HepG2 (cell line): ENCODE measurements at regions not wholly inside any gene's neighbourhood (a gene's known extent, or its start where the extent isn't known, plus 50 kb on each side); places are given as distances from the start of the nearest gene placed in this dataset.

Source experiments
- ATAC-seq: fragments of 200-7000 bp; cut with Tn5 transposase; 3 replicates; pipeline ENCODE4 v1.9.1; 2020; ENCODE audit warnings: mild to moderate bottlenecking, moderate library complexity
- BruUV-seq: library from RNA; stranded (reverse); fragments of 400-500 nt; replicated peaks from 2 replicates; lab custom pipeline; 2021; lab: Mats Ljungman, UMichigan
- CTCF ChIA-PET: fragments of 300-600 bp; formaldehyde crosslinking; extraction: SDS; loops from one replicate; lab custom pipeline; 2021; ENCODE audit warnings: low total read pairs, inconsistent platforms, low intra/inter-chr PET ratio; lab: Yijun Ruan, JAX
- POLR2A ChIA-PET: fragments of 350-600 bp; sonication (Branson Sonifier 250); formaldehyde crosslinking; loops from one replicate; lab custom pipeline; 2020; ENCODE audit warnings: antibody characterized with exemption, inconsistent platforms; lab: Yijun Ruan, JAX
- DNase-seq: peaks from one replicate; pipeline ENCODE4 v3.0.0-alpha.2; 2015; ENCODE audit warnings: low spot score
- FAIRE-seq: peaks from 3 replicates; lab custom pipeline; 2011; peaks lifted over from hg19 to GRCh38; lab: Jason Lieb, UNC
- H2AFZ ChIP-seq: one replicate; pipeline ENCODE4 v1.6.1; 2011; ENCODE audit warnings: low read length, inconsistent platforms
- H3K27ac ChIP-seq: fragments of 300-600 bp; 3 replicates; pipeline ENCODE4 v1.8.0; 2011; ENCODE audit warnings: mixed run types, mild to moderate bottlenecking, mixed read lengths, low read length, inconsistent platforms; ENCODE audit not compliant: insufficient read depth; ENCODE audit errors: extremely low read length
- H3K27me3 ChIP-seq, 2 experiments: fragments of 200-600 bp in 1 of 2; 2 replicates in 1 of 2; 3 replicates in 1 of 2; pipeline versions ENCODE4 v1.6.0 to v1.8.0; 2011; ENCODE audit warnings: low read length in 2 of 2, mild to moderate bottlenecking in 2 of 2, moderate library complexity in 2 of 2, inconsistent platforms in 1 of 2; ENCODE audit not compliant: insufficient read depth in 2 of 2, control insufficient read depth in 1 of 2
- H3K36me3 ChIP-seq, 2 experiments: fragments of 200-600 bp in 1 of 2; replicated peaks in 1 of 2; 2 replicates in 1 of 2; 3 replicates in 1 of 2; pipeline versions ENCODE4 v1.5.1 to v1.8.0; 2011; ENCODE audit warnings: low read length in 2 of 2, inconsistent platforms in 1 of 2; ENCODE audit not compliant: insufficient read depth in 2 of 2, control insufficient read depth in 1 of 2
- H3K4me1 ChIP-seq: 2 replicates; pipeline ENCODE4 v1.5.1; 2012; ENCODE audit warnings: low read length, inconsistent platforms; ENCODE audit not compliant: insufficient read depth
- H3K4me2 ChIP-seq: 2 replicates; pipeline ENCODE4 v1.6.0; 2011; ENCODE audit warnings: low read depth, low read length, inconsistent platforms
- H3K4me3 ChIP-seq, 3 experiments: fragments of 200-600 bp in 1 of 3; sonication (generic), shearing (Covaris generic) in 1 of 3; replicated peaks in 1 of 3; 2 replicates each; pipeline ENCODE4 v1.5.1; 2011 to 2016; ENCODE audit warnings: low read length in 3 of 3, inconsistent platforms in 2 of 3, low read depth in 2 of 3, mild to moderate bottlenecking in 2 of 3, control low read depth in 1 of 3, mixed read lengths in 1 of 3; ENCODE audit not compliant: insufficient read depth in 1 of 3
- H3K79me2 ChIP-seq: one replicate; pipeline ENCODE4 v1.6.1; 2011; ENCODE audit warnings: low read length, inconsistent platforms; ENCODE audit not compliant: insufficient read depth
- H3K9ac ChIP-seq: 2 replicates; pipeline ENCODE4 v1.6.0; 2011; ENCODE audit warnings: mild to moderate bottlenecking, low read depth, low read length, inconsistent platforms; ENCODE audit not compliant: insufficient read depth
- H3K9me3 ChIP-seq: 2 replicates; pipeline ENCODE4 v1.5.1; 2012; ENCODE audit warnings: mild to moderate bottlenecking, low read length
- H4K20me1 ChIP-seq: 2 replicates; pipeline ENCODE4 v1.6.0; 2011; ENCODE audit warnings: inconsistent platforms, mild to moderate bottlenecking, low read length, moderate library complexity; ENCODE audit not compliant: insufficient read depth
- CHD4 ChIP-seq: fragments of 200-600 bp; sonication (generic); IDR thresholded peaks from 2 replicates; pipeline ENCODE4 v1.7.0; 2017; ENCODE audit warnings: mild to moderate bottlenecking, low read length, borderline replicate concordance
- FOSL1 ChIP-seq: sonication (generic); formaldehyde crosslinking; IDR thresholded peaks from 2 replicates; pipeline ENCODE4 v1.9.0; 2021; ENCODE audit warnings: missing genetic modification reagents, borderline replicate concordance
- MAFF ChIP-seq: IDR thresholded peaks from 2 replicates; pipeline ENCODE4 v1.6.1; 2011; ENCODE audit warnings: low read depth, low read length, improper control_type of control experiment
- MAFG ChIP-seq: sonication (generic); formaldehyde crosslinking; IDR thresholded peaks from 2 replicates; pipeline ENCODE4 v1.5.1; 2020; ENCODE audit warnings: mild to moderate bottlenecking, missing genetic modification reagents
- MAFK ChIP-seq, 2 experiments: IDR thresholded peaks in 1 of 2; conservative IDR thresholded peaks in 1 of 2; 2 replicates each; pipeline ENCODE4 v1.6.1; 2011; ENCODE audit warnings: improper control_type of control experiment in 2 of 2, low read length in 2 of 2
- MXD4 ChIP-seq: IDR thresholded peaks from 2 replicates; pipeline ENCODE4 v1.6.1; 2016; ENCODE audit warnings: mild to moderate bottlenecking, missing biosample characterization, missing genetic modification reagents
- ZNF18 ChIP-seq: sonication (generic); formaldehyde crosslinking; IDR thresholded peaks from 2 replicates; pipeline ENCODE4 v1.8.0; 2022; ENCODE audit warnings: mild to moderate bottlenecking, missing genetic modification reagents; ENCODE audit not compliant: insufficient replicate concordance
- ZNF740 ChIP-seq: sonication (generic); formaldehyde crosslinking; IDR thresholded peaks from 2 replicates; pipeline ENCODE4 v1.4.0; 2020; ENCODE audit warnings: missing genetic modification reagents
- WGBS: methylation state at CpG from one replicate; pipeline ENCODE4 v1.1.6; 2017; ENCODE audit warnings: low lambda C conversion rate; 5-methylcytosine and 5-hydroxymethylcytosine counted together
- in situ Hi-C: cut with HindIII; loops from 2 replicates; pipeline ENCODE4 v1.10.0; 2017; ENCODE audit warnings: low pct_unique_long_range_greater_than_20kb; ENCODE audit not compliant: extremely low pct_ligation_motif_present
- intact Hi-C: fragments of 100-400 bp; cut with micrococcal nuclease; formaldehyde crosslinking; loops from one replicate; pipeline ENCODE4 v1.10.0; 2022; ENCODE audit not compliant: unreplicated experiment

DNA sequence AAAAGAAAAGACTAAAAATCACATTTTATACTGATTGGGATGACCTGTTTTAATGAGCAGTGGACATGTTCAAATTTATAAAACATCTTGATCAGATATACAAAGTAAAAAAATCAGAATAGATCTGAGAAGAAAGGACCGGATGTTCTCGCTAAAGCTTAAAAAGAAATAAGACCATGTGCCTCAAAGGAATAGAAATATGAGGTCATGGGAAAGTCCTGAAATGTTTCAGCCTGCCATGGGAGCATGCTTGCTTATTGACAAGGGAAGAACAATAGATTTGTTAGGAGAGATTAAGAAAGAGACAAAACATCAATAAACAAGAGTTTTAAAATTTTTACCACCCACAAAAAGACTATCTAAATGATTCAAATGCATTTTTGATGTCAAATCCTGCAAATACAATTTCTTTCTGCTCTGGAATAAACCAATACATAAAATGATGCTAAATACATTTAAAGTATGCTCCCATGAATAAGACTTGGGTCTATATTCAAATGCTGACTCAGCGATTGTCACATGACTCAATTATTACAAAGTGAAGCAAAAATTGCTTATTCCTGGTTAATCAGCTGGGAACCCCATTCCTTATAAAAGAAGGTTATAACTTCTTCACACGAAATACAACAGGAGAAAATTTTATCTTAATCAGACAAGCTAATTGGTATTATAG, 633.9 kb upstream of the PKDCC start:
- BruUV-seq = no TSS peak
- WGBS = 1% methylated on average over 4 of the region's 4 CpGs

More for the DNA sequence above, 633.9 kb upstream of the PKDCC start:
- H3K4me2 ChIP-seq = no peak overlapping the region
- H3K36me3 ChIP-seq = no peaks in the 10 kb centered on the region
- H4K20me1 ChIP-seq = no peaks in the 10 kb centered on the region
- no peaks in the 10 kb centered on the region for H3K9me3 ChIP-seq
- CTCF ChIA-PET = interaction anchor here (0.6 to 1.9 kb wide), 3 partner anchors 16 to 368 kb away, joined by 3 to 13 read pairs (median 12); no protein-coding TSS in a partner anchor
- in situ Hi-C loops (loop anchor here (5.0 kb wide), 1 partner anchor 368 kb away; no protein-coding TSS in a partner anchor), intact Hi-C loops (loop anchor here (1.0 kb wide), 2 partner anchors 284 to 368 kb away; no protein-coding TSS in a partner anchor)
- H3K79me2 ChIP-seq = no peaks in the 10 kb centered on the region
- ATAC-seq = no peak
- no peaks in the 10 kb centered on the region for H3K4me1 ChIP-seq
- no peak for DNase-seq
- H3K4me3 ChIP-seq = no peak overlapping the region
- POLR2A ChIA-PET = no interaction called here
- no peak overlapping the region for H2AFZ ChIP-seq
- H3K27me3 ChIP-seq = no peaks in the 10 kb centered on the region
- no peak overlapping the region for H3K27ac ChIP-seq
- TF ChIP-seq ZNF18 (CRISPR knock-in tag) (no peak), CHD4 (no peak), FOSL1 (no peak), MAFF (peak; percentile 100), ZNF740 (CRISPR knock-in tag) (no peak), MXD4 (no peak), MAFG (CRISPR knock-in tag) (no peak), MAFK (conservative IDR thresholded peaks at IDR 0.05 in 1 of 2, IDR thresholded peaks at IDR 0.05 in 1 of 2; ENCODE audit: low read length in 2 of 2) (peak; percentile 99 to 100)
- H3K9ac ChIP-seq = no peak overlapping the region
- no peak for FAIRE-seq
